H1 (cell line): ENCODE measurements at regions not wholly inside any gene's neighbourhood (a gene's known extent, or its start where the extent isn't known, plus 50 kb on each side); places are given as distances from the start of the nearest gene placed in this dataset.

Experiments used
- CTCF ChIA-PET: fragments of 300-600 bp; sonication (Branson Sonifier 250); formaldehyde crosslinking; loops from one replicate; lab custom pipeline; 2021; ENCODE audit not compliant: partially characterized antibody; lab: Charles Lee
- POLR2A ChIA-PET: fragments of 300-600 bp; sonication (Branson Sonifier 250); formaldehyde crosslinking; loops from one replicate; lab custom pipeline; 2021; ENCODE audit warnings: inconsistent platforms; ENCODE audit not compliant: partially characterized antibody; lab: Charles Lee
- DNase-seq, 2 experiments: peaks; one replicate each; pipeline versions ENCODE4 v3.0.0 to v3.0.0-alpha.2; 2010 to 2022; ENCODE audit warnings: low spot score in 2 of 2, low read depth in 1 of 2, mixed read lengths in 1 of 2
- FAIRE-seq: peaks from 2 replicates; lab custom pipeline; 2011; peaks lifted over from hg19 to GRCh38; lab: Jason Lieb, UNC
- H2AFZ ChIP-seq: 2 replicates; pipeline ENCODE4 v1.8.1; 2012; ENCODE audit warnings: low read length, inconsistent platforms
- H2AK5ac ChIP-seq: 2 replicates; pipeline ENCODE4 v1.6.1; 2013; ENCODE audit warnings: low read depth, low read length
- H2BK120ac ChIP-seq: replicated peaks from 2 replicates; pipeline ENCODE3; 2013; ENCODE audit warnings: low read depth, low read length, inconsistent platforms
- H2BK12ac ChIP-seq: 2 replicates; pipeline ENCODE4 v1.6.1; 2013; ENCODE audit warnings: low read depth, low read length
- H2BK15ac ChIP-seq: 2 replicates; pipeline ENCODE4 v1.6.1; 2013; ENCODE audit warnings: low read length
- H2BK20ac ChIP-seq: 2 replicates; pipeline ENCODE4 v1.6.1; 2013; ENCODE audit warnings: low read length
- H2BK5ac ChIP-seq: 2 replicates; pipeline ENCODE4 v1.6.1; 2013; ENCODE audit warnings: low read depth, low read length
- H3K14ac ChIP-seq: 2 replicates; pipeline ENCODE4 v1.6.1; 2013; ENCODE audit warnings: inconsistent platforms; ENCODE audit not compliant: insufficient read length
- H3K18ac ChIP-seq: 2 replicates; pipeline ENCODE4 v1.6.1; 2013; ENCODE audit warnings: low read length; ENCODE audit errors: extremely low read depth
- H3K23ac ChIP-seq: 2 replicates; pipeline ENCODE4 v1.6.1; 2013; ENCODE audit warnings: inconsistent platforms; ENCODE audit not compliant: insufficient read length
- H3K23me2 ChIP-seq: 2 replicates; pipeline ENCODE4 v1.6.1; 2013; ENCODE audit warnings: low read depth, low read length
- H3K27ac ChIP-seq: 2 replicates; pipeline ENCODE4 v1.6.1; 2011; ENCODE audit warnings: low read depth, low read length, inconsistent platforms
- H3K27me3 ChIP-seq, 4 experiments: replicated peaks in 1 of 4; 1 replicate in 1 of 4; 2 replicates in 3 of 4; pipeline versions ENCODE4 v1.6.1 to v1.8.1; 2011 to 2013; ENCODE audit warnings: low read length in 3 of 4, mild to moderate bottlenecking in 3 of 4, inconsistent platforms in 2 of 4, mixed read lengths in 2 of 4, moderate library complexity in 1 of 4; ENCODE audit not compliant: control insufficient read depth in 3 of 4, insufficient read depth in 3 of 4; ENCODE audit errors: extremely low read depth in 1 of 4
- H3K36me3 ChIP-seq, 4 experiments: 2 replicates each; pipeline versions ENCODE4 v1.6.1 to v1.8.1; 2011 to 2013; ENCODE audit warnings: mild to moderate bottlenecking in 4 of 4, low read length in 3 of 4, moderate library complexity in 2 of 4, control low read depth in 1 of 4, inconsistent platforms in 1 of 4; ENCODE audit not compliant: insufficient read depth in 4 of 4, control insufficient read depth in 2 of 4
- H3K4ac ChIP-seq: replicated peaks from 2 replicates; pipeline ENCODE3; 2013; ENCODE audit warnings: low read length, low read depth, mixed read lengths, inconsistent platforms; ENCODE audit not compliant: insufficient read length
- H3K4me1 ChIP-seq, 4 experiments: replicated peaks in 1 of 4; 1 replicate in 1 of 4; 2 replicates in 3 of 4; pipeline versions ENCODE4 v1.6.1 to v1.8.1; 2011 to 2013; ENCODE audit warnings: low read length in 3 of 4, inconsistent platforms in 2 of 4, mixed read lengths in 1 of 4; ENCODE audit not compliant: insufficient read depth in 4 of 4, control insufficient read depth in 3 of 4
- H3K4me2 ChIP-seq, 2 experiments: 2 replicates each; pipeline versions ENCODE4 v1.6.1 to v1.8.1; 2011 to 2013; ENCODE audit warnings: low read depth in 2 of 2, low read length in 2 of 2, control low read depth in 1 of 2, inconsistent platforms in 1 of 2, mild to moderate bottlenecking in 1 of 2; ENCODE audit not compliant: insufficient read depth in 1 of 2
- H3K4me3 ChIP-seq, 4 experiments: fragments of 200-600, 300-600 bp in 1 of 4; sonication (generic), shearing (Covaris generic), sonication (Bioruptor Twin) in 1 of 4; 2 replicates each; pipeline versions ENCODE4 v1.5.1 to v1.8.1; 2011 to 2016; ENCODE audit warnings: low read length in 4 of 4, low read depth in 3 of 4, control low read depth in 2 of 4, inconsistent platforms in 2 of 4, mild to moderate bottlenecking in 2 of 4, mixed read lengths in 1 of 4, moderate library complexity in 1 of 4; ENCODE audit not compliant: insufficient read depth in 2 of 4; ENCODE audit errors: extremely low read depth in 1 of 4
- H3K56ac ChIP-seq: replicated peaks from 2 replicates; pipeline ENCODE3; 2013; ENCODE audit warnings: low read depth, mild to moderate bottlenecking, mixed read lengths, low read length, inconsistent platforms; ENCODE audit not compliant: insufficient read length
- H3K79me1 ChIP-seq: 2 replicates; pipeline ENCODE4 v1.6.1; 2013; ENCODE audit warnings: low read depth, low read length, control low read depth
- H3K79me2 ChIP-seq, 2 experiments: 2 replicates each; pipeline versions ENCODE4 v1.6.1 to v1.8.1; 2012 to 2013; ENCODE audit warnings: low read length in 2 of 2, mild to moderate bottlenecking in 2 of 2, inconsistent platforms in 1 of 2; ENCODE audit not compliant: insufficient read depth in 2 of 2, control insufficient read depth in 1 of 2
- H3K9ac ChIP-seq, 4 experiments: replicated peaks in 1 of 4; 1 replicate in 1 of 4; 2 replicates in 3 of 4; pipeline versions ENCODE4 v1.6.1 to v1.8.1; 2011 to 2013; ENCODE audit warnings: low read depth in 3 of 4, low read length in 3 of 4, control low read depth in 2 of 4, mild to moderate bottlenecking in 2 of 4, moderate library complexity in 2 of 4, inconsistent platforms in 1 of 4; ENCODE audit errors: extremely low read depth in 1 of 4
- H3K9me3 ChIP-seq, 2 experiments: 2 replicates each; pipeline versions ENCODE4 v1.6.1 to v1.8.1; 2012 to 2013; ENCODE audit warnings: mild to moderate bottlenecking in 2 of 2, moderate library complexity in 2 of 2, control low read depth in 1 of 2, inconsistent platforms in 1 of 2, low read depth in 1 of 2, low read length in 1 of 2, mixed read lengths in 1 of 2; ENCODE audit not compliant: insufficient read depth in 2 of 2
- H4K20me1 ChIP-seq, 2 experiments: replicated peaks in 1 of 2; 2 replicates each; pipeline versions ENCODE3 to v1.8.1; 2011 to 2013; ENCODE audit warnings: inconsistent platforms in 2 of 2, low read length in 2 of 2, mild to moderate bottlenecking in 1 of 2; ENCODE audit not compliant: insufficient read depth in 2 of 2, control insufficient read depth in 1 of 2
- H4K5ac ChIP-seq: 2 replicates; pipeline ENCODE4 v1.6.1; 2013; ENCODE audit warnings: low read length, low read depth, mixed read lengths, inconsistent platforms; ENCODE audit not compliant: insufficient read length
- H4K8ac ChIP-seq: 2 replicates; pipeline ENCODE4 v1.8.0; 2013; ENCODE audit warnings: mild to moderate bottlenecking, moderate library complexity, low read length, inconsistent platforms; ENCODE audit not compliant: insufficient read depth; ENCODE audit errors: extremely low read depth
- H4K91ac ChIP-seq: replicated peaks from 2 replicates; pipeline ENCODE3; 2013; ENCODE audit warnings: low read length, mixed read lengths, inconsistent platforms; ENCODE audit not compliant: insufficient read length
- CTBP2 ChIP-seq: IDR thresholded peaks from 2 replicates; pipeline ENCODE4 v1.7.0; 2011; ENCODE audit warnings: borderline replicate concordance, mild to moderate bottlenecking, moderate library complexity, mixed read lengths, low read length; ENCODE audit not compliant: insufficient read depth, insufficient read length
- MAX ChIP-seq: IDR thresholded peaks from 2 replicates; pipeline ENCODE4 v1.6.1; 2012; ENCODE audit warnings: inconsistent platforms
- RFX5 ChIP-seq: IDR thresholded peaks from 2 replicates; pipeline ENCODE4 v1.6.1; 2011; ENCODE audit warnings: low read depth, low read length, improper control_type of control experiment, borderline replicate concordance
- RXRA ChIP-seq: IDR thresholded peaks from 2 replicates; pipeline ENCODE4 v1.6.1; 2011; ENCODE audit warnings: low read depth, mild to moderate bottlenecking, low read length, moderate library complexity; ENCODE audit not compliant: insufficient read depth
- SIRT6 ChIP-seq: IDR thresholded peaks from one replicate; pipeline ENCODE4 v1.7.1; 2012; ENCODE audit warnings: low read length, inconsistent platforms
- TAF7 ChIP-seq: optimal IDR thresholded peaks from 2 replicates; pipeline ENCODE3; 2011; ENCODE audit warnings: low read depth, mild to moderate bottlenecking, inconsistent platforms, low read length, moderate library complexity, borderline replicate concordance
- WGBS, 2 experiments: shearing (Covaris generic) in 1 of 2; methylation state at CpG; one replicate each; pipeline versions ENCODE4 v1.1.6 to v1.1.7; 2013 to 2015; ENCODE audit warnings: low lambda C conversion rate in 2 of 2, mixed read lengths in 2 of 2, inconsistent platforms in 1 of 2, low coverage in 1 of 2, missing lambda C conversion rate in 1 of 2; ENCODE audit not compliant: insufficient replicate concordance in 2 of 2, insufficient coverage in 1 of 2, insufficient read length in 1 of 2; ENCODE audit errors: extremely low coverage in 1 of 2, missing lambda C conversion rate in 1 of 2; 5-methylcytosine and 5-hydroxymethylcytosine counted together

- Histone ChIP-seq H4K20me1 (no peaks in the 10 kb centered on the region), H3K4me2 (no peak overlapping the region), H2BK120ac (no peak overlapping the region), H3K36me3 (no peaks in the 10 kb centered on the region), H2AK5ac (no peak overlapping the region), H2AFZ (no peak overlapping the region), H4K8ac (no peak overlapping the region), H3K79me2 (no peaks in the 10 kb centered on the region), H3K79me1 (no peaks in the 10 kb centered on the region), H3K27me3 (no peaks in the 10 kb centered on the region), H3K23me2 (no peaks in the 10 kb centered on the region), H3K4me1 (peaks cover 0 to 4% (median 0%) of the 10 kb centered on the region in 4 experiments; a peak in 2 of 7 replicates), H3K27ac (no peak overlapping the region), H3K14ac (no peak overlapping the region), H3K9me3 (no peaks in the 10 kb centered on the region), H2BK12ac (0 out of 2 replicates have a peak overlapping the region, but pooled peaks have one; percentile 31), H3K4me3 (no peak overlapping the region), H2BK5ac (no peak overlapping the region), H3K56ac (no peak overlapping the region), H2BK20ac (no peak overlapping the region), H3K23ac (no peak overlapping the region), H4K5ac (no peak overlapping the region), H3K18ac (no peak overlapping the region), H3K9ac (no peak overlapping the region), H3K4ac (no peak overlapping the region), H2BK15ac (0 out of 2 replicates have a peak overlapping the region, but pooled peaks have one; percentile 62), H4K91ac (no peak overlapping the region)
- FAIRE-seq (no peak), DNase-seq (no peak)
- POLR2A ChIA-PET, result interaction anchor here (0.8 kb wide), 1 partner anchor 32 kb away, joined by 3 read pairs; no protein-coding TSS in a partner anchor
- WGBS, 2 experiments, result 97% methylated on average over 3 of the region's 3 CpGs; no CpG with 5 or more reads in 1 of the 2 experiments
- no peak for TF ChIP-seq CTBP2
- TF ChIP-seq RXRA, result no peak
- no peak for TF ChIP-seq RFX5
- TF ChIP-seq SIRT6, result no peak
- TF ChIP-seq TAF7, result no peak
- TF ChIP-seq MAX, result no peak
- TF ChIP-seq, all 59 proteins: peak for 0
- CTCF ChIA-PET, result interaction anchor here (0.6 kb wide), 1 partner anchor 191 kb away, joined by 3 read pairs; no protein-coding TSS in a partner anchor
Observed at GRCh38 chr1:234941321-234942011, 187.2 kb downstream of the TOMM20 start.
